Cardiac muscle cell (in vitro differentiated cells and primary cell): ENCODE measurements at regions not wholly inside any gene's neighbourhood (a gene's known extent, or its start where the extent isn't known, plus 50 kb on each side); places are given as distances from the start of the nearest gene placed in this dataset.

ENCODE experiments used
- DNase-seq, 2 donors: peaks; one replicate each; pipeline versions ENCODE4 v3.0.0 to v3.0.0-alpha.2; 2010 to 2017; ENCODE audit warnings: low read depth in 1 of 2, low spot score in 1 of 2
- H3K27ac ChIP-seq: fragments of 200-600 bp; sonication (generic); 2 replicates; pipeline ENCODE4 v1.5.1; 2016
- H3K27me3 ChIP-seq: fragments of 200-600 bp; sonication (generic); 2 replicates; pipeline ENCODE4 v1.6.0; 2016; ENCODE audit warnings: control low read depth
- H3K36me3 ChIP-seq: fragments of 200-600 bp; sonication (generic); 2 replicates; pipeline ENCODE4 v1.5.1; 2016; ENCODE audit warnings: control low read depth
- H3K4me1 ChIP-seq: fragments of 200-600 bp; sonication (generic); 2 replicates; pipeline ENCODE4 v1.8.1; 2017; ENCODE audit warnings: low read depth, mild to moderate bottlenecking, mixed run types
- H3K4me3 ChIP-seq: fragments of 200-600 bp; sonication (generic); 2 replicates; pipeline ENCODE4 v1.5.1; 2016; ENCODE audit warnings: mild to moderate bottlenecking
- H3K9me3 ChIP-seq: fragments of 200-600 bp; sonication (generic); 2 replicates; pipeline ENCODE4 v1.5.1; 2017; ENCODE audit warnings: low read depth, mild to moderate bottlenecking, control low read depth
- CTCF ChIP-seq: IDR thresholded peaks from 2 replicates; pipeline ENCODE4 v1.5.1; 2012; ENCODE audit warnings: low read depth, mild to moderate bottlenecking, low read length

- H3K27me3 ChIP-seq = no peaks in the 10 kb centered on the region
- H3K36me3 ChIP-seq = no peaks in the 10 kb centered on the region
- H3K27ac ChIP-seq = no peak overlapping the region
- TF ChIP-seq CTCF = no peak
- H3K4me3 ChIP-seq = no peak overlapping the region
- no peaks in the 10 kb centered on the region for H3K4me1 ChIP-seq
- no peak for DNase-seq
- no peaks in the 10 kb centered on the region for H3K9me3 ChIP-seq
Observed at GRCh38 chr5:96149546-96149945, 187.9 kb upstream of the ELL2 start.

GRCh38 chr5:96149021-96149420, 187.4 kb upstream of the ELL2 start:
- H3K4me1 ChIP-seq = no peaks in the 10 kb centered on the region
- H3K36me3 ChIP-seq = no peaks in the 10 kb centered on the region
- H3K27ac ChIP-seq = no peak overlapping the region
- no peaks in the 10 kb centered on the region for H3K9me3 ChIP-seq
- no peak overlapping the region for H3K4me3 ChIP-seq
- no peak for TF ChIP-seq CTCF
- H3K27me3 ChIP-seq = no peaks in the 10 kb centered on the region
- no peak for DNase-seq

GRCh38 chr5:96148376-96148775, 186.7 kb upstream of the ELL2 start:
- no peak for DNase-seq
- H3K27ac ChIP-seq = no peak overlapping the region
- H3K9me3 ChIP-seq = no peaks in the 10 kb centered on the region
- no peak for TF ChIP-seq CTCF
- no peaks in the 10 kb centered on the region for H3K36me3 ChIP-seq
- no peaks in the 10 kb centered on the region for H3K27me3 ChIP-seq
- H3K4me3 ChIP-seq = no peak overlapping the region
- no peaks in the 10 kb centered on the region for H3K4me1 ChIP-seq

- Histone ChIP-seq H3K36me3 (no peaks in the 10 kb centered on the region), H3K4me1 (no peaks in the 10 kb centered on the region), H3K27me3 (no peaks in the 10 kb centered on the region), H3K4me3 (no peak overlapping the region), H3K27ac (no peak overlapping the region), H3K9me3 (no peaks in the 10 kb centered on the region)
- no peak for TF ChIP-seq CTCF
- DNase-seq = no peak
Observed at GRCh38 chr5:96147866-96148265, 186.2 kb upstream of the ELL2 start.

GRCh38 chr5:96146675-96147074, 185.0 kb upstream of the ELL2 start:
- no peaks in the 10 kb centered on the region for H3K4me1 ChIP-seq
- H3K4me3 ChIP-seq = no peak overlapping the region
- H3K27me3 ChIP-seq = no peaks in the 10 kb centered on the region
- TF ChIP-seq CTCF = no peak
- peak in 1 of 2 donors; percentile 51 for DNase-seq
- H3K36me3 ChIP-seq = no peaks in the 10 kb centered on the region
- H3K27ac ChIP-seq = no peak overlapping the region
- H3K9me3 ChIP-seq = no peaks in the 10 kb centered on the region

GRCh38 chr5:96144289-96144688, 182.6 kb upstream of the ELL2 start:
- H3K27me3 ChIP-seq = no peaks in the 10 kb centered on the region
- no peak overlapping the region for H3K27ac ChIP-seq
- no peaks in the 10 kb centered on the region for H3K36me3 ChIP-seq
- TF ChIP-seq CTCF = no peak
- H3K4me3 ChIP-seq = no peak overlapping the region
- DNase-seq = no peak
- H3K9me3 ChIP-seq = no peaks in the 10 kb centered on the region
- peaks cover 5% of the 10 kb centered on the region for H3K4me1 ChIP-seq
